Fibroblast of skin of left quadriceps (primary cell): ENCODE measurements at regions not wholly inside any gene's neighbourhood (a gene's known extent, or its start where the extent isn't known, plus 50 kb on each side); places are given as distances from the start of the nearest gene placed in this dataset.
"Not testable (repeated sequence)": the region's sequence is repeated elsewhere in the genome, so short reads cannot be mapped to it uniquely, and the experiment has no call there.

ENCODE experiments used
- DNase-seq, 2 experiments: peaks; one replicate each; pipeline ENCODE4 v3.0.0-alpha.2; 2013; ENCODE audit warnings: low read depth in 2 of 2

DNA sequence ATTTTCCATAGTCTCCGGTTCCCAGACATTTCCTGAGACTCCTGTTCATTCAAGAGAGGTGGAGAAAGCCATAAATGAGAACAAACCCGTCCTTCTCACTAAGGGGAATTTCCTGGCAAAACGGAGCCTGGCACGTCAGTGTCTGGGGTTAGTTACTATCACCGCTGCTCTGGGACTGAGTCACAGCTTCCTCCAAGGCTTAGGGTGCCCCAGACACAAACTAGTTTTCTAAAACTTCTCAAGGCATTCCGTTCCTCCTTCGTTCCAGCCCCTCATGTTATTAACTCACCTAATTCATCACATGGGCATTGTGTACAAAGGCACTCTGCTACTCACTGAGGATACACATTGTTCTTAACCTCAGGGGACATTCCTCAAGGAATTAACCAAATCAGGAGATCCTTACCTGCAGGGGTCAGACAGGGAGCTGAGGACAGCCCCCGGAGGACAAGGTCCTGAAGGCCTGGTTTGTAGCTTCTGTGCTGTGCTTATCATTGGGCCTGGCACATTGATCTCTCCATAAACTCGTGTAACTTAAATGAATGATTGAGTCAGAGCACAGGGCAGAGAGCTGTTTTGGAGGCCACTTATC is 103.0 kb upstream of the KLF6 start:
- DNase-seq: peak in 1 of 2 experiments; percentile 56

DNA sequence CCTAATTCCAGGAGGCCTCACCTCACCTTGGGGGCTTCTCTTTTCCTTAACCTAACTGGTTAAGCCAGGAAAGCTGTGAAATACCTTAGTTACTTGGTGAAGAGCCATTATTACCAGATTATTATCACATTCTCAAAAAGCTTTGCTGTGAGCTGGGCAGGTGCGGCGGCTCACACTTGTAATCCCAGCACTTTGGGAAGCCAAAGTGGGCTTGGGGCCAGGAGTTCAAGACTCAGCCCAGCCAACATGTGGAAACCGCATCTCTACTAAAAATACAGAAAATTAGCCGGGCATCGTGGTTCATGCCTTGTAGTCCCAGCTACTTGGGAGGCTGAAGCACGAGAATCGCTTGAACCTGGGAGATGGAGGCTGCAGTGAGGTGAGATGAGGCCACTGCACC is 102.4 kb upstream of the KLF6 start:
- DNase-seq: no peak

DNA sequence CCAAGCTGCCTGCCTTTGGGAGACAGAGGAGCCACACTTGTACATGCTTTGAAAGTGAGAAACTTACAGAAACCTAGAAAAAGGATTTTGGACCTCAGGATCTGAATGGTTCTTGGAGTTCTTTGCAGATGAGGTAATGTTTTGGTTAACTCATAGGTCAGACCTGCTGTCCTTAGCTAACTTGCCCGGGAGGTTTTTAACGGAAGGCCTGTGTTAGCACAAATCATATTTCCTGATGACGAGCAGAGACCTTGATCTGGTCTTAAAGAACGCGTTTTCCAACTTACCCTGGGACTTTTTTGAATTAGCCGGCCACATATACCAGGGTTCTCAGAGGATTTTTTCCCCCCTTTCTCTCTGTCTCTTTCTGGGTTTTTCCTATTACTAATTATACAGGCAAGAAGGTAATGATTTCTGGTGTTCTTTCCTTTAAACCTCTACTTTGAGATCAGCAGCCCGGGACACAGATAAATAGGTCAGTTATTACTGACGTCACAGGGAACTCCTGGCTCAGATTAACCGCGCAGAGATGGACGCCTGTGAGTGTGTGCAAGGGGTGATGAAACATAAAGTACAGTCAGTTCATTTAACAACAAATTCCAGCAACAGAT is 101.7 kb upstream of the KLF6 start:
- DNase-seq: peak in 1 of 2 experiments; percentile 60

DNA sequence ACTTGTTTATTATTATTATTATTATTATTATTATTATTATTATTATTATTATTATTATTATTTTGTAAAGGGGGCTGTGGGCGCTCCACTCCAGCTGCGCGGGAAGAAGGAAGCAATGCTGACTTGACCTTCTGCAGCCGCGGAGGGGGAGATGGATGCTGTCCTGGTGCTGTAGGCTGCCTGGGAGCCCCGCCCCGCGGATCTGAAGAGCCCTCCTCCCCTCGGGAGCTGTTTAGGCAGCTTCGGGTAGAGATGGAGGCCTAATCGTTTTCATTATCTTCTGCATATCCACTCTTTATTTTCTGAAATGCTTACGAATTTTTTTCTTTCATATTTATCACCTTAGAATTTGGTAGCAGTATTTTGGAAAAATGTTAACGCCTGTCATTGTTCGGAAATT is 101.2 kb upstream of the KLF6 start:
- DNase-seq: no peak

DNA sequence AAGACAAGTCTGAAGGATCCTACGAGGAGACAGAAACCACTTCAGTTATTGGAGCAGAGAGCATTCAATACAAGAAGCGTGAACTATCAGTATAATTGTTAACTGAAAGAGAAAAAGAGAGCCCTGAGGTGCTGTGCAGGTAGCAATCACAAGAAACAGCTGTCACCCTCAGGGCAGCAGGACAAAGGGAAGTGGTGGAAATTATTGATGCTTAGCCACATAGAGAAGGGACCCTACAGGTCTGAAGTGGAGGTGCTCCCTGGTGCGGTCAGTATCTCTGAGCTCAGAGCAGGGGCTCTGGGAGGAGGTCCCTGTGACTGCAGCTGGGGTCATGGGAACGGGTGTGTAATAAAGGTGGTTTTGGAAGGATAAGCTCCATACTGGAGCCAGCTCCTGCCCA is 97.8 kb upstream of the KLF6 start:
- DNase-seq: no peak

DNA sequence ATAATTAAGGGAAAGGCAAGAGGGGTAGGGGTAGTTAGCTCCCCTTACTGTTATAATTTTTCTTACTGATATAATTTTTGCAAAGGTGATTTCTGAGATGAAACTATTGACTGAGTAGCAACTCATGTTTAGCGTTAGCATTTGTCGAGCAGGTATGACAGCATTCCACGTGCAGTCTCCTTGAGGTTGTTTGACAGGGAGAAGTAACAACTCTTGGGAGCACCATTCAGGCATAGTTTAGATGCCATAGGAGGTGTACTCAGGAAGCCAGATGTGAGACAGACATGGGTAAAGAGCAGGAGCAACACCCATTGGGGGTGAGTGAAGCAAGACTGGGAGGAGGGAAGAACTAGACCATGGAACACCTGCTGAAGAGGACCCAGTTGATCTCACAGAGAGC is 96.6 kb upstream of the KLF6 start:
- no peak for DNase-seq

DNA sequence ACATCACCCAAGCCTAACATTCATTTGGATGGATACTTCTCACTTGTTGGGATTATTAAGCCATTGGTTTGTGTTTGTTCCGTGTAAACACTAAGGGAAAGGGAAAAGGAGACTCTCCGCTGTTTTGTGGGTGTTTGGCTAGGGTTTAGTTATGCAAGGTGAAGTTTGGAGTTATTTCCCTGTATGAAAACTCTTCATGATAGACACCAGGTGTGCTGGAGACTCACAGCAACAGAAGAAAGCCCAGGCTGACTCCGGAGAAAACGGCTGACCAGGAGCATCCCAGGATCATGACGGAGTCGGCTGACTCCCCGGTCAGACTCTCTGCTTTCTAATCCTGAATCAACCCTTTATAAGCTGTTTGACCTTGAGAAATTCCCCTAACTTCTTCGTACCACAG is 94.1 kb upstream of the KLF6 start:
- DNase-seq: no peak

DNA sequence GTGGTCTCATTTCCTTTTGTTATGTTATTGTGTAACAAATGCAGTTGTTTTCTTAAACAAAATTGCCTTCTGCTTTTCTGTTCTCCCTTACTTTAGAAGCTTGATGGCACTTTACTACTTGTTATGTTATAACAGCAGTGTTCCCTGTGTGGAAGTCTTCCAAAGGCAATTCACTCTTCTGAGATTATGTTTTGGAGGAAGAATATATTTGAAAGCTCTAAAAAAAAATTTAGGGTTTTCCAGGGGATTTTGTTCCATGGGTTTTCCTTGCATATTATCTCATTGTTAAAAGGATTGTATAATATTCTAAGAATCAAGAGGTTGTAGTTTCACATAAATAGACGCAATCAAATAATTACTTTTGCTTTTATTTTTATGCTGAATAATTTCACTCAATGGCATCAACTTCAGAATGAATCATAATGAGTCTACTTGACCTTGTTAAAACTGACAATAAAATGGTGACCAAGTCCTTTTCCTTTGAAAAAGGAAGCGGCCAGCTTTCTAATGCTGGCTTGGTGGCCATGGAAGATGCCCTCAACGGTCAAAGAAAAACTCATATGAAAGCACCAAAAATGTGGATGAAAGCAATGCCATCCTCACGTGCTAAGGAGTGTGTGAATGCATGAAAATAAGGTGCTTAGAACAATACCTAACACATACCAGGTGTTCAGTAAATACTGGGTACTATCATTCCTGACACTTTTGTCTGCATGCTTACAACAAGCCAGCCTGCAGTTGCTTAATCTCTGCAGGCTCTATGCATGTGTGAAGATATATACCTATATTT is 92.4 kb upstream of the KLF6 start:
- DNase-seq: no peak

DNA sequence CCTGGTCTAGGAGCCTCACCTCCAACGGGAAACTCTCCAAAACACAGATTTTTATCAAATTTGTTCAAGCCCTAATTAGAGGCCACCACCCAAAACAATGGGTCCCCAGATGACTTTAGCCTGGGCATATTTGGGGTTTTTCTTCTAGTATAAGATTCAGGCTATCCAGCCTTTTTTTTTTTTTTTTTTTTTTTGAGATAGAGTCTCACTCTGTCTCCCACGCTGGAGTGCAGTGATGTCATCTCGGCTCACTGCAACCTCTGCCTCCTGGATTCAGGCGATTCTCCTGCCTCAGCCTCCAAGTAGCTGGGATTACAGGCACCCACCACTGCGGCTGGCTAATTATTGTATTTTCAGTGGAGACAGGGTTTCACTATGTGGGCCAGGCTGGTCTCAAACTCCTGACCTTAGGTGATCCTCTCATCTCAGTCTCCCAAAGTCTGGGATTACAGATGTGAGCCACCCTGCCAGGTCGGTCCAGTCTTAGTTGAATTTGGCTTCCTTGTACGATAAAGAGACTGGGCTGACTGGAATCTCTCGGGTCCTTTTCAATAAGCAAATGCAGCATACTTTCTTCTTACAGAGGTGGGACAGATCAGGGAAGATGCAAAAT is 91.4 kb upstream of the KLF6 start:
- no peak for DNase-seq

DNA sequence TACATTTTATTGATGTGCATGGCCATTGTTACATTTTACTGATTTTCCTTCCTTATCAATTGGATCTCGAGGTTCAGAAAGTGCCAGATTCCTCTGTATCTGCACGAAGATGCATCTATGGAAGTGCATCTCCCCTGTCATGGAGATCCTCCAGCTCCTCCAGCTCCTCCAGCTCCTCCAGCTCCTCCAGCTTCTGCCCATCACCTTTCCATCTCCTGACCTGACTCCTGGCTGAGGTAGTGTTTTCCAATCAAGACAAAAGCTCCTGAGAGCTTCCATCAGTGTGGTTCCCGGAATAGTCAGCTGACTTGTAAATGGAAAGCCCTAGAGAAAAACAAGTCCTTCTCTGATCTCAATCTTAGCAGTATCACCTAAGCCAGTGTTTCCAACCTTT is 90.8 kb upstream of the KLF6 start:
- DNase-seq: no peak

DNA sequence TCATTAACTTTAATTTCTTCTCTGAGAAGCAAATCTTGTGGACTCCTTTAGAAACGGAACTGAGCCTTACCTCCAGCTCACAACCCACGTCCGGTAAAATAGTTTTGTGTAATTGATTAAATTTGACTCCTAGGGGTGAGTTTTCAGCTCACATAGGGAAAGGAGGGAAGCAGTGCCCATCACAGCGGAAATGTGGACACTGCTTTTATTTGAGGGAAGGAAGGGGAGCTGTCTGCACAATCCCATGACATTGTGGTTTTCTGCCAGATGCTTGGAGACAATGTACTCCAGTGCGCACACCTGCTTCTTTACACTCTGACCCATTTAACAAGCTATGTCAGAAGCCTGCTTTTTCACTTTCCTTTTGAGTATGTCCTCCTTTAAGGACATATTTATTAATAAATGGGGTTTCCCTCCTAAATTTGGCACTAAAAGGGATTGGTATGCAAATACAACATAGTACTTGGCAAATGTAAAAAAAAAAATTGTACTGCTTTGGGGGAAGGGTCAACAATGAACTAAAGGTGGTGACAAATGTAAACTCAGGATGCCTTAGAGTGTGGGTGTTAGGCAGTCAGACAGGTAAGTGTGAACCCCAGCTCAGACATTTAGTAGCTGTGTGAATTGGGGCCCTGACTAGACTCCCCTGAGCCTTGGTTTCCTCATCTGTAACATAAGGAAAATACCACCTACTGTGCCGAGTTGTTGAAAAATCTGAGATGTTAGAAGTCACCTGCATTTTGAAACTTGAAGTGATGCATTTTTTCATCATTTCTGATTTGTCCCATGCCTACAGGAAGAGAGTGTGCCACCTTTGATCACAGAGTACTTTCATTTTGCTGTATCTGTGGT is 90.2 kb upstream of the KLF6 start:
- DNase-seq: no peak

DNA sequence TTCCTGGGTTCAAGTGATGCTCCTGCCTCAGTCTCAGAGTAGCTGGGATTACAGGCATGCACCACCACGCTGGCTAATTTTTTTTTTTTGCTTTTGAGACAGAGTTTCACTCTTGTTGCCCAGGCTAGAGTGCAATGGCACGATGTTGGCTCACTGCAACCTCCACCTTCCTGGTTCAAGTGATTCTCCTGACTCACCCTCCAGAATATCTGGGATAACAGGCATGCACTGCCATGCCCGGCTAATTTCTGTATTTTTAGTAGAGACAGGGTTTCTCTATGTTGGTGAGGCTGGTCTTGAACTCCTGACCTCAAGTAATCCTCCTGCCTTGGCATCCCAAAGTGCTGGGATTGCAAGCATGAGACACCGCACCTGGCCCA is 89.6 kb upstream of the KLF6 start:
- DNase-seq: not testable (repeated sequence)

DNA sequence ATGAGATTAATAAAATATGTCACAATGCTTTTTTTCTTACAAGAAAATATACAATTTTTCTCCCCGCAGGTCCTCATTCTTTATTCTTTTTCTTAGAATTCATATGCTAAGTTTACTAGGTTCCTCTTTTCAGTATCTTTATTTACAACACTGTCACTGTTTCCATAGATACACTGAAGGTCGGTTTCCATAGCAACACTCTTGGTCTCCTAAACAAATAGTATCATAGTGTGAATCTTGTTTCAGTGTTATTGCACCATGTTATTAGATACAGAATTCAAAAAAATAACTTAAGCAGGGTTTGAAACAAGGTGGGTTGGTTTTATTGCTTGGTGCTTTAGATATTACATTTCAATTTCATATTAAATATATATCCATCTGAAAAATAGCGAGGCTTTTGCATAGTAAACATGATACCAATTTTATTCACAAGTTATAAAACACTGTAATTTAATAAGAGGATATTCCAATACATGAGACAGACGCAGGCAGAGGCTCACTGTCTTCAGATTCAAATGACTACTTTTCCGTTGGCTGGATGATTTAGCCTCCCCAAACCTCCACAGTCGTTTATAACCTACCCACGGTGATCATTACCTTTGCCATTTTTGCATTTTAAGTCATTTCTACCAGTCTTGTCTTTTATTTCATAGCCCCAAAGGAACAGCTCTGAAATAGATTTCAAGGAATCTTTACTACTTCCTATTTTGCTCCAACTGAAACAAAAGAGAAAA is 88.9 kb upstream of the KLF6 start:
- DNase-seq: no peak

DNA sequence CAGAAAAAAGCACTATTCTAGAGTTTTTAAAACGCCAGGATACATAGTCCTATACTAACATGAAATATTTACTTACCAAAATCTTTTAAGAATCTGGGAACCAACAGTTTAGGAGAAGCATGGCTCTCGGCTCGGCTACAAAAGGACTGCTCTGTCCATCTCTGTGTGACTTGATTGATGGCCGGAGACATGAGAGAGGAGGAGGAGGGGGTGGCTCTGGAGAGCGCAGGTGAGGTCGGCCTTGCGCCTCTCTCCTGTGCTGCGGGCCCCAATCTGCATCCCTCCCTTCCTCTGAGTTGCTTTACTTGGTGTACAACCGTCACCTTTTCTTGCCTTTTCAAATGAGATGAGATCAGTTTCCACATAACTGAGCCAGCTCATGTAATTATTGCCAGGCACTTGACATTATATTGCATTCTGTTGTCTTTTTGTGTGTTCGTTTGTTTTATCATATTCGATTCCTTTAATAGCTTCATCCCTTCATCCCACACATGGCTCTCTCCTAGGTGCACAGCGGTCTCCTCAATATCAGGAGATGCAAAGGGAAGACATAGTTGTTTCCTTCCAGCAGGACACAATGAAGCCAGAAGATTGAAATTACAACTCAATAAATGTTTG is 87.8 kb upstream of the KLF6 start:
- no peak for DNase-seq

DNA sequence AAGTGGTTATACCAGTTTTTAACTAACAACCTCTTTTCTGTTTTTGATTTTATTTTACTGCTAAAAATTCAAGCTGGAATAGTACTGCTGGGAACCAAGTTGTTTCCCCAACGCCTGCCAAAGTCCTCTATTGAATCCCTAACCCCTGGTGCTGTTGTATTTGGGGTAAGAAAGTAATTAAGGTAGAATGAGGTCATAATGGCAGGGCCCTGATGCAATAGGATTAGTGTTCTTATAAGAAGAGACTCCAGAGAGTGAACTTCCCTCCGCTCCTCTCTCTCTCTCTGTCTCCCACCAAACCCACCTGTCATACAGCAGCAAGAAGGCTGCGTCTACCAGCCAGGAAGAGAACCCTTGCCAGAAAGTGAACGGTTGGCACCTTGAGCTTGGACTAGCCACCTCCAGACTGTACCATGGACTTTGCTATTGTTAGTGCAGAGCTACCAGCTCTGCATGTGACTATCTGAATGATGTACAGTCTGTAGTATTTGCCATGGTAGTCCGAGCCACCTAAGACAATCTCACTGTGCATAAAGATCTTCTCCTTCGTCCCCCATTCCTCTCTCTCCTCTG is 86.5 kb upstream of the KLF6 start:
- DNase-seq: no peak

DNA sequence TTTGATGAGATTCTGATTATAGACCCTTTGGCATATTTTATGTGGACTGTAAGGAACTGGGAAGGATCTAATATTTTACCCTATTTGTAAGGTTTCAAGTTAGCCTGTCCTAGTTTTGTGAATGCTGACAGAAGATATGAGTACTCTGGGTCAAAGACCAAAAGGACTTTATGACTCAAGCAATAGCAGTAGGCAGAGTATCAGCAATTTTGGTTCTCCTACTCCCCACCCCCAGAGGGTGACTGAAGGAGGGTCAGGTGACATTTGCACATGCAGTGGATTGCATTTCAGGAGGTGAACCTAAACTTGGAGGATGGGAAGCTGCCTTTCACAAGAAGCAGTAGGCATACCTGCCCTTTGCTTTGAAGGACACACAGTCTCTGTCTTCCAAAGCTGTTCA is 84.0 kb upstream of the KLF6 start:
- DNase-seq: no peak

DNA sequence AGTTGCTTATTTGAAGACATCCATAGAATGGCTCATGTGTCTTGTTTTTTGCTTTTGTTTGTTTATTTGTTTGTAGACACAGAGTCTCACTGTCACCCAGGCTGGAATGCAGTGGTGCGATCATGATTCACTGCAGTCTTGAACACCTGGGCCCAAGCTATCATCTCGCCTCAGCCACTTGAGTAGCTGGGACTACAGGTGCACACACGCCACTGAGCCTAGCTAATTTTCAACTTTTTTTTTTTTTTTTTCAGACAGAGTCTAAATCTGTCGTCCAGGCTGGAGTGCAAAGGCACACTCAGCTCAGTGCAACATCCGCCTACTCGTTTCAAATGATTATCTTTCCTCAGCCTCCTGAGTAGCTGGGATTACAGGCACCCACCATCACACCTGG is 83.3 kb upstream of the KLF6 start:
- no peak for DNase-seq

DNA sequence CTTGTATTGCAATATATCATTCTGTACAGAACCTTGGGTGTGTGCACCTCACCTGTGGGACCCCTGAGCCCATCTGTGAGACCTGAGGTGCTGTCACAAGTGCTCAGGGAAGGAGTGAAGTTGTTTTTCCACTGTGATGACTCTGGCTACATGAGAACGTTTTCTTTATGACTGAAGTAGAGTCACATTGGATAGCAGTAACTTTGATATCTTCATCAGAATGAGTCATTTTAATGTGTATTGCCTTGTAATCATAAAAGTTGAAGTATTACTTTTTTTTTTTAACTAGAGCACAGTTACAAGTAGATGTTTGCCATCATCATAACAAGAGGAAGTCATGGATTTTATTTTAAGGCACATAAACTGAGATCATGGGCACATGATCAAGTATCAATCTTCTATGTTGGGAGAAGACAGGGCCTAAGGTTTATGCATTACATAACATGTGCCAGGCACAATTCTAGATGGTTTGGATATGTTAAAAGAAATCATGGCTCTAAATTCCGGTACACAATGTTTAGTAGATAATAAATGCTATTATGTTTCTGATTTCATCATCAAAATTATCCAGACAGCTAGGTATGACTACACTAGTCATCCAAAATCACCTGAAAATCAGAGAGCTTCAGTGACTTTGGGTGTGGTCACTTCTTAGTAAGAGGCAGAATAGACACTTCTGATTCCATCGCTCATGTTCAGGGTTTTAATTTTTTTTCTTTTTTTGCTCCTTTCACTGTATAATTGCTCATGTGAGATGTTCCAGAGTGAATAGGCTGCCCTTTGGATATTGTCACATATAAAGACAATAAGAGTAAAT is 82.7 kb upstream of the KLF6 start:
- no peak for DNase-seq

DNA sequence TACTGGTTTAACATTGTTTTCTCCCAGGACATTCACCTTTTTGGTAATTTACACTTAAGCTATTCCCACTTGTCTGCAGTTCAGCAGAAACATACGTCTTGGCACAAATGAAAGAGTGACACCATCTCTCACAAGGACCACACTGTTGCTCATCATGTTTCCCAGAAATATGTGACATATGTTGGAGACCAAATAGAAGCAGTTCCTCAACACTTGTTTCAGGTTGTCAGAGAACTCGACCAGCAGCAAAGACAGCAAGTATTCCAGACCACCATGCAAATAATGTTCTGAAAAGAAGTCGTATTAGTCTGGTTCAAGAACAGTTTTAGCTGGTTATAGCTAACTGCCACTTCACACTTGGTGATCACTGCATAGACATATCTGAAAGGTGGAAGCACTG is 81.3 kb upstream of the KLF6 start:
- DNase-seq: no peak

DNA sequence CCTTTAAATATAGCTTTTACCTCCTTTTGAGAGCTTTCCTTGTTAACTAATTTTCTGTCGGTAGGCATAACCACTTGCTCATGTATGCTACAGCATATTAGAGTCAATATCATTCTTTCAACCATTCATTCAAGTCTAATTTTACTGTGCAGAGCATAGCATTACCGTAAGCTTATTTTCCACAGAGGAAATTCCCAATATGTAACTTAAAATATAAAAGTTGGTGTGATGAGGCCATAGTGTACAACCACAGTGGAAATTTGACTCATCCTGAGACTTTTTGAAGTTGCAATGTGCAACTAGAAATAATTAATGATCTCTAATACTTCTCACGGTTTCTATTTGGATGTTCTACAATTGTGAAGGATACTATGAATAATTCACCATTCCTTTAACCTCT is 80.6 kb upstream of the KLF6 start:
- DNase-seq: no peak
